GM23338 (cell line): ENCODE measurements at regions not wholly inside any gene's neighbourhood (a gene's known extent, or its start where the extent isn't known, plus 50 kb on each side); places are given as distances from the start of the nearest gene placed in this dataset.

ENCODE experiments used
- CREB1 ChIP-seq: fragments of 250-450 bp; sonication (Bioruptor Pico); IDR thresholded peaks from 2 replicates; pipeline ENCODE4 v1.5.0; 2020; ENCODE audit warnings: low read depth, mild to moderate bottlenecking, moderate library complexity
- CTCF ChIP-seq, 2 experiments: fragments of 200-600 bp in 1 of 2; sonication (generic) in 1 of 2; conservative IDR thresholded peaks; 2 replicates each; pipeline versions ENCODE4 v1.5.1 to v1.6.1; 2016 to 2017; ENCODE audit warnings: antibody characterized with exemption in 2 of 2, low read depth in 2 of 2, mild to moderate bottlenecking in 2 of 2, moderate library complexity in 1 of 2
- POLR2AphosphoS5 ChIP-seq: IDR thresholded peaks from 2 replicates; pipeline ENCODE4 v1.6.1; 2016; ENCODE audit warnings: antibody characterized with exemption, low read depth

- TF ChIP-seq CTCF (conservative IDR thresholded peaks at IDR 0.05; ENCODE audit: low read depth in 2 of 2): no peak
- TF ChIP-seq POLR2AphosphoS5: no peak
- no peak for TF ChIP-seq CREB1
These were observed 87.3 kb downstream of the GAS1 start for GRCh38 chr9:86860006-86860405.
